Natural killer cell treated with Interleukin-12 subunit alpha and Interleukin-12 subunit beta and Interleukin-15 and Interleukin-18, amount 100 ng/mL, for 72 hours (primary cell): ENCODE measurements at regions not wholly inside any gene's neighbourhood (a gene's known extent, or its start where the extent isn't known, plus 50 kb on each side); places are given as distances from the start of the nearest gene placed in this dataset.
"Not testable (repeated sequence)": the region's sequence is repeated elsewhere in the genome, so short reads cannot be mapped to it uniquely, and the experiment has no call there.

Source experiments
- ATAC-seq, 2 donors: fragments of 150-1000 bp; cut with Tn5 transposase in 1 of 2; sonication (Bioruptor Pico), chemical (Tn5 transposase) in 1 of 2; 2 replicates each; pipeline ENCODE4 v1.10.0; 2021
- DNase-seq: peaks from one replicate; pipeline ENCODE4 v3.0.0; 2022; ENCODE audit warnings: low spot score
- H3K27ac Mint-ChIP-seq, 2 donors: 1 replicate in 1 of 2; 2 replicates in 1 of 2; pipeline ENCODE4 v1.8.0; 2022; ENCODE audit warnings: mixed read lengths in 2 of 2, mild to moderate bottlenecking in 1 of 2, moderate library complexity in 1 of 2
- H3K27me3 Mint-ChIP-seq, 2 donors: 1 replicate in 1 of 2; 2 replicates in 1 of 2; pipeline ENCODE4 v1.8.0; 2022; ENCODE audit warnings: mixed read lengths in 2 of 2
- H3K36me3 Mint-ChIP-seq: one replicate; pipeline ENCODE4 v1.8.0; 2022; ENCODE audit warnings: mixed read lengths
- H3K4me1 Mint-ChIP-seq, 2 donors: 1 replicate in 1 of 2; 2 replicates in 1 of 2; pipeline ENCODE4 v1.8.0; 2022; ENCODE audit warnings: low read depth in 2 of 2, mixed read lengths in 2 of 2, mild to moderate bottlenecking in 1 of 2
- H3K4me3 Mint-ChIP-seq: one replicate; pipeline ENCODE4 v1.8.0; 2022; ENCODE audit warnings: mixed read lengths
- H3K9me3 Mint-ChIP-seq: 2 replicates; pipeline ENCODE4 v1.8.0; 2022; ENCODE audit warnings: mixed read lengths

GRCh38 chr2:239830121-239831000 is 194.8 kb downstream of the NDUFA10 start:
- Mint-ChIP-seq H3K36me3 (no peaks in the 10 kb centered on the region), H3K27me3 (peaks cover 2 to 12% of the 10 kb centered on the region in 2 donors), H3K4me3 (no peak overlapping the region), H3K27ac (no peak overlapping the region), H3K4me1 (no peaks in the 10 kb centered on the region), H3K9me3 (no peaks in the 10 kb centered on the region)
- ATAC-seq (peak in 1 of 2 donors; percentile 25), DNase-seq (no peak)

GRCh38 chr2:239829326-239829725 is 195.8 kb downstream of the NDUFA10 start:
- H3K4me1 Mint-ChIP-seq = no peaks in the 10 kb centered on the region
- no peak overlapping the region for H3K4me3 Mint-ChIP-seq
- ATAC-seq (no peak), DNase-seq (no peak)
- H3K27ac Mint-ChIP-seq = no peak overlapping the region
- H3K9me3 Mint-ChIP-seq = no peaks in the 10 kb centered on the region
- no peaks in the 10 kb centered on the region for H3K36me3 Mint-ChIP-seq
- H3K27me3 Mint-ChIP-seq = peaks cover 5 to 12% of the 10 kb centered on the region in 2 donors

- not testable (repeated sequence) for H3K27ac Mint-ChIP-seq, H3K36me3 Mint-ChIP-seq, H3K9me3 Mint-ChIP-seq, ATAC-seq, H3K4me3 Mint-ChIP-seq, H3K4me1 Mint-ChIP-seq, DNase-seq
- H3K27me3 Mint-ChIP-seq = peaks cover 4 to 12% of the 10 kb centered on the region in 2 donors
These were observed 196.2 kb downstream of the NDUFA10 start for GRCh38 chr2:239828973-239829275.

GRCh38 chr2:239828192-239828972 is 196.8 kb downstream of the NDUFA10 start:
- no peak for ATAC-seq
- Mint-ChIP-seq H3K27me3 (peaks cover 4 to 12% of the 10 kb centered on the region in 2 donors), H3K9me3 (no peaks in the 10 kb centered on the region), H3K27ac (no peak overlapping the region), H3K4me3 (no peak overlapping the region), H3K4me1 (no peaks in the 10 kb centered on the region), H3K36me3 (no peaks in the 10 kb centered on the region)
- peak; percentile 20 for DNase-seq

GRCh38 chr2:239827523-239827890 is 197.6 kb downstream of the NDUFA10 start:
- no peak for ATAC-seq
- DNase-seq = peak; percentile 15
- no peaks in the 10 kb centered on the region for H3K4me1 Mint-ChIP-seq
- no peak overlapping the region for H3K27ac Mint-ChIP-seq
- peaks cover 4% of the 10 kb centered on the region in 2 donors for H3K27me3 Mint-ChIP-seq
- no peaks in the 10 kb centered on the region for H3K36me3 Mint-ChIP-seq
- no peak overlapping the region for H3K4me3 Mint-ChIP-seq
- no peaks in the 10 kb centered on the region for H3K9me3 Mint-ChIP-seq

GRCh38 chr2:239826786-239827522 is 198.2 kb downstream of the NDUFA10 start:
- H3K4me3 Mint-ChIP-seq = no peak overlapping the region
- H3K27ac Mint-ChIP-seq = no peak overlapping the region
- H3K4me1 Mint-ChIP-seq = no peaks in the 10 kb centered on the region
- H3K9me3 Mint-ChIP-seq = no peaks in the 10 kb centered on the region
- ATAC-seq = no peak
- peak; percentile 39 for DNase-seq
- H3K36me3 Mint-ChIP-seq = no peaks in the 10 kb centered on the region
- H3K27me3 Mint-ChIP-seq = peaks cover under 1 to 5% of the 10 kb centered on the region in 2 donors

- H3K4me1 Mint-ChIP-seq = no peaks in the 10 kb centered on the region
- no peak overlapping the region for H3K27ac Mint-ChIP-seq
- DNase-seq (peak; percentile 23), ATAC-seq (no peak)
- H3K27me3 Mint-ChIP-seq = peaks cover 6 to 10% of the 10 kb centered on the region in 2 donors
- H3K9me3 Mint-ChIP-seq = no peaks in the 10 kb centered on the region
- no peaks in the 10 kb centered on the region for H3K36me3 Mint-ChIP-seq
- H3K4me3 Mint-ChIP-seq = no peak overlapping the region
These were observed 198.8 kb downstream of the NDUFA10 start for GRCh38 chr2:239826376-239826775.

GRCh38 chr2:239825705-239825979 is 199.5 kb downstream of the NDUFA10 start:
- no peak for ATAC-seq

GRCh38 chr2:239824866-239825704 is 200.1 kb downstream of the NDUFA10 start:
- Mint-ChIP-seq H3K36me3 (no peaks in the 10 kb centered on the region), H3K27ac (no peak overlapping the region), H3K27me3 (peaks cover 8 to 13% of the 10 kb centered on the region in 2 donors), H3K4me1 (no peaks in the 10 kb centered on the region), H3K9me3 (no peaks in the 10 kb centered on the region), H3K4me3 (no peak overlapping the region)
- ATAC-seq (no peak), DNase-seq (peak; percentile 34)

More at GRCh38 chr2:239825705-239825979, 199.5 kb downstream of the NDUFA10 start:
- Mint-ChIP-seq H3K27me3 (peaks cover 8 to 11% of the 10 kb centered on the region in 2 donors), H3K9me3 (no peaks in the 10 kb centered on the region), H3K27ac (no peak overlapping the region), H3K4me1 (no peaks in the 10 kb centered on the region), H3K4me3 (no peak overlapping the region), H3K36me3 (no peaks in the 10 kb centered on the region)
- peak; percentile 54 for DNase-seq

GRCh38 chr2:239824046-239824694 is 201.0 kb downstream of the NDUFA10 start:
- Mint-ChIP-seq H3K36me3 (no peaks in the 10 kb centered on the region), H3K4me1 (no peaks in the 10 kb centered on the region), H3K9me3 (no peaks in the 10 kb centered on the region), H3K4me3 (no peak overlapping the region), H3K27me3 (peaks cover 8 to 13% of the 10 kb centered on the region in 2 donors), H3K27ac (no peak overlapping the region)
- ATAC-seq = no peak
- peak; percentile 25 for DNase-seq

GRCh38 chr2:239822146-239822831 is 202.9 kb downstream of the NDUFA10 start:
- no peaks in the 10 kb centered on the region for H3K36me3 Mint-ChIP-seq
- no peak overlapping the region for H3K27ac Mint-ChIP-seq
- H3K9me3 Mint-ChIP-seq = no peaks in the 10 kb centered on the region
- DNase-seq (peak; percentile 25), ATAC-seq (no peak)
- H3K4me1 Mint-ChIP-seq = no peaks in the 10 kb centered on the region
- H3K27me3 Mint-ChIP-seq = peaks cover 8 to 13% of the 10 kb centered on the region in 2 donors
- no peak overlapping the region for H3K4me3 Mint-ChIP-seq

- Mint-ChIP-seq H3K36me3 (no peaks in the 10 kb centered on the region), H3K4me3 (no peak overlapping the region), H3K9me3 (no peaks in the 10 kb centered on the region), H3K27ac (no peak overlapping the region), H3K27me3 (peaks cover 8 to 13% of the 10 kb centered on the region in 2 donors), H3K4me1 (no peaks in the 10 kb centered on the region)
- no peak for ATAC-seq
- peak; percentile 5 for DNase-seq
These were observed 203.5 kb downstream of the NDUFA10 start for GRCh38 chr2:239821694-239822075.
